Epithelial cell of esophagus (primary cell): ENCODE measurements at regions not wholly inside any gene's neighbourhood (a gene's known extent, or its start where the extent isn't known, plus 50 kb on each side); places are given as distances from the start of the nearest gene placed in this dataset.

ENCODE experiments used
- DNase-seq: peaks from one replicate; pipeline ENCODE4 v3.0.0; 2010; ENCODE audit warnings: low read depth
- H3K4me3 ChIP-seq: 2 replicates; pipeline ENCODE4 v1.5.1; 2011; ENCODE audit warnings: mild to moderate bottlenecking, low read length, control low read depth
- CTCF ChIP-seq: IDR thresholded peaks from 2 replicates; pipeline ENCODE4 v1.5.1; 2011; ENCODE audit warnings: low read depth, mild to moderate bottlenecking, low read length, control low read depth, inconsistent platforms; ENCODE audit not compliant: insufficient read depth; ENCODE audit errors: missing control alignments

- no peak for TF ChIP-seq CTCF
- no peak for DNase-seq
- H3K4me3 ChIP-seq = no peak overlapping the region
Observed at GRCh38 chr2:45236268-45236667, 227.0 kb upstream of the SIX2 start.

GRCh38 chr2:45233301-45233700 is 224.0 kb upstream of the SIX2 start:
- no peak for DNase-seq
- TF ChIP-seq CTCF = no peak
- no peak overlapping the region for H3K4me3 ChIP-seq

- DNase-seq = no peak
- no peak for TF ChIP-seq CTCF
- no peak overlapping the region for H3K4me3 ChIP-seq
Observed at GRCh38 chr2:45232818-45233217, 223.6 kb upstream of the SIX2 start.

GRCh38 chr2:45229411-45229810 is 220.2 kb upstream of the SIX2 start:
- TF ChIP-seq CTCF = no peak
- no peak for DNase-seq
- no peak overlapping the region for H3K4me3 ChIP-seq

GRCh38 chr2:45227347-45227746 is 218.1 kb upstream of the SIX2 start:
- DNase-seq = no peak
- H3K4me3 ChIP-seq = no peak overlapping the region
- no peak for TF ChIP-seq CTCF

GRCh38 chr2:45224993-45225380 is 215.7 kb upstream of the SIX2 start:
- no peak for DNase-seq
- no peak for TF ChIP-seq CTCF
- H3K4me3 ChIP-seq = no peak overlapping the region

- DNase-seq = no peak
- no peak overlapping the region for H3K4me3 ChIP-seq
- TF ChIP-seq CTCF = no peak
Observed at GRCh38 chr2:45224321-45224992, 215.2 kb upstream of the SIX2 start.
